ENCODE measurements at regions not wholly inside any gene's neighbourhood (a gene's known extent, or its start where the extent isn't known, plus 50 kb on each side); places are given as distances from the start of the nearest gene placed in this dataset.

DNA sequence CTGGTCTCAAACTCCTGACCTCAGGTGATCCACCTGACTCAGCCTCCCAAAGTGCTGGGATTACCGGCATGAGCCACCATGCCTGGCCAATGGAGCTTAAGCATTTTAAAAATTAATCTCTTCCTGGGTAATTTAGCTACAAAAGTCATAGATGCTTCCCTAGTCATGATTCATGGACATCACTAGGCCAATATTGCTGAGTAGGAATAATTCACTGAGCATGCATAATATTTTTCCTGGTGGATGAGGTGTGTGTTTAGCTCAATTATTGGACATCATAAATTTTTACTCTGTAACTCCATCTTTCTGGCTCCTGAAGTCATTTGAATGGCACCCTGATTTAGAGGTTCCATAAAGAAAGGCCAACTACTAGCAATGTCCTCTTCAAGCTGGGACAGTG, 512.9 kb upstream of the AGTR1 start:
- DNase-seq, result no peak

GRCh38 chr3:148186881-148187280, 510.8 kb upstream of the AGTR1 start:
- no peak for DNase-seq

GRCh38 chr3:148187296-148187695, 510.4 kb upstream of the AGTR1 start:
- no peak for DNase-seq

- DNase-seq, result no peak
Observed at GRCh38 chr3:148190441-148190990, 507.2 kb upstream of the AGTR1 start.

GRCh38 chr3:148191966-148192365, 505.7 kb upstream of the AGTR1 start:
- DNase-seq, result no peak

DNA sequence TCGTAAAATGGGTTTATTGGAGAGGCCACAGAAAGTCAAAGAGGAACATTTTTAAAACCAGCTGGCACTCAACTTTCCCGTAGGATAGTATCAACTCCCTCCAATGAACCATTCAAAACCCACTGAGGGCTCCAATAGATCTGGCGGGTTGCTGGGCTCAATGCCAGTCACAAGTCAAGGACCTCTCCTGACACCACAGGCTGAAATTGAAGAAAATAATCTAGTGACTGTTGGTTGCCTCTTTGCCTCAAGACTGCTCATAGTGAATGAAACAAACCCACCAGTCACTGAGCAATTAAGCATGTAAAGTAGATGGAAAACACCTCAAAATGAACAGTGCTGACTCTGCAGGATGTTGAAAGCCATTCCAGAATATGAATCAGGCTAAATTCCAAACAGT, 500.6 kb upstream of the AGTR1 start:
- no peak for DNase-seq

GRCh38 chr3:148202386-148202785, 495.3 kb upstream of the AGTR1 start:
- no peak for DNase-seq

GRCh38 chr3:148203297-148204010, 494.2 kb upstream of the AGTR1 start:
- no peak for DNase-seq

GRCh38 chr3:148204131-148204530, 493.6 kb upstream of the AGTR1 start:
- DNase-seq, result no peak

DNA sequence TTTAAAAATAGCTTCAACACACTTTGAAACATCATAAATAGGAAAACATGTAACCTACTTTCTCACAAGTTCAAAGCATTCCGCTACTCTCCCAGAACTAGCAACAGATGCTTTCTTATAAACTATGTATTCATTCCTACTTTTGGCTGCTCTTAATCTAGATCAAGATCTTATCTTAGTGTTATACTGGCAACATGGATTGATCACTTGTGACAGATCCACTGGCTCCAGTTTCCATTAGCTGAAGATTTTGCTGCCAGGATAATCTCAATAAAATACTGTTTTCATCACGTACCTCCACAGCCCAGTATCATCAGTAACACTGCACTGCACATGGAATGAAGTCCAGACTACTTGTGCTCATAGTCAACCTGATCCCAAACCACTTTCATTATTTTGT, 491.7 kb upstream of the AGTR1 start:
- DNase-seq, result no peak

DNA sequence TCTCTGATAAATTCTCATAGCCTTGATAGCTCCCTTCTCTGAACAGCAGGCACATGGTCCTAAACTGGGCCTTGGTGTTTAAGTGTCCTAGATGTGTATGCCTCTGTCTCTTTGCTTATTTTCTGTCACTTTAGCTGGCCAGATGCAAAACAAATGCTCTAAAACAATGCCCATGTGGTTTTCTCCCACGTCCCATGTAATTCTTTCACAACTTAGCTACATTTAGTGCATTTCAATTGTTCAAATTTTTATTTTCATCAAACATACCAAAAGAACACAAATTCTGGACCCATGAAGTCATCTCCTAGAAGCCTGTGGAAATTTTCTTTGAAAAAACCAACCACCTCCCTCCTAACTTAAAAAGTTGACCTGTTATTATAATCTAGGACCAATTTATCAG, 491.3 kb upstream of the AGTR1 start:
- no peak for DNase-seq

- no peak for DNase-seq
Observed at GRCh38 chr3:148208975-148209374, 488.7 kb upstream of the AGTR1 start.

DNA sequence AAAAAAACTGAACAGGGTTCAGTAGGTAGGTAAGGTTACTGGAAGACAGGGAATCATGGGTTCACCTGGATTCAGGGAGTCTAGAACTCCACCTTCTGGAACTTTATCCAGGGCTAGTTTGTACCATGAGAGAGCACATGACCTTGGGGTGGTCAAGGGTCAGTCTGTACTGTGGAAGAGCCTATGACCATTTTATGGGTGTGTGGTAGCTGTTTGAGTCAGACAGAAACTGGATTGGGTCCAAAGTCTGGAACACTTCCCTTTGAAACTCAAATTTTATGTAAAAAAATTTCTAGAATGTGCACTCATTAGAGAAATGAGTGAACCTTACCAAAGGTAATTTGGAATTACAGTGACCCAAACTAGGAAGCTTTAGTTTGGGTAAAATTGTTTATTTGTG, 486.0 kb upstream of the AGTR1 start:
- no peak for DNase-seq

GRCh38 chr3:148214705-148215104, 483.0 kb upstream of the AGTR1 start:
- no peak for DNase-seq

DNA sequence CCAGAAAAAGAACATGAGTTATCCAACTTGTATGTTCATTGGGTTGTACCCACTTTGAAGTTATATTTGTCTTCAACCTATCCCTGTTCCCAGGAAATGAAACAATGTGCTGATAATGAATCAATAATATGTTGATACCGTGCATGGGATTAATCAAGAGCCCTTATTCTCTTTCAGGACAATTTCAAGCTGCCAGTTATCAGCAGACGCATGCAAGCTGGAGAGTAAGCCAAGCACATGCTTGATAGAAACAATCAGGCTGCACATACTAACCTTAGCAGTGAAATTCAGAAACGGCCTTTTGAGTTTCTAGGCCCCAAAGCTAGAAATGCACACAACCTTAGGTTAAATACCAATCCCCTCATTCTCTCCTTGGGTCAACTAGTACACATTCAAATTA, 480.4 kb upstream of the AGTR1 start:
- no peak for DNase-seq

DNA sequence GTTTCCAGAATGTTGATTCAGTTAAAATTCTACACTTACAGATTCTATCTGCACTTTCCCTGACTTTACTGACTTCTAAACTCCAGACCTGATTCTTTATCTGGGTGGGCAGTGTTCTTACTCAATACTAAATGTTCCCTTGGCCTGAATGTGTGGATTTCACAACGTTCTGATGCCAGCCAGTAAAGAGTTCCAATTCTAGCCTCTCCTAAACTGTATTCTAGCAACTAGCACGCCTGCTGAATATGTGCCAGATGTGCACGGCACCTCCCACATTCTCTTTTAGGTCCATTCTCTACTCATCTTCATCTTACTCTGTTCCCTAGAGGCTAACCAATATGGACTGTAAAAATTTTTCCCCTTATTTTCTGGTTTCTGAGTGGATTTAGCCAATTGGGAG, 479.5 kb upstream of the AGTR1 start:
- DNase-seq, result no peak

DNA sequence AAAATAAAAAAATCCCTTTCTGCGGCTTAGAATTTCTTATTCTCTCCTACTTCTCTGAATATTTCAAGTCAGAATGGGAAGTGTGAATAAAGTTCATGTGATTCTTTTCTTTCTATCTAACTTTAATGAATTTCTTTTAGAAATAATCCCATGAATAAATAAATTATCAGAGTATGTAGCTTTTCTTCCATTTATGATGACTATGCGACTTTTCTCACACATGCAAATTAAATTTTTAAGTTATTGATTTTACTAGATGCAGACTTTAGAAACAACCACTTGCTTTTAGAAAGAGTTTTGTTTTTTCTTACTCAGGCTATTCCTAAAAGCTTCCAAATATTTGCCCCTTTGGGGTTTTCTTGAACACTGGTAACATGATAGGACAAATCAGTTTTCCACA, 477.7 kb upstream of the AGTR1 start:
- no peak for DNase-seq

DNA sequence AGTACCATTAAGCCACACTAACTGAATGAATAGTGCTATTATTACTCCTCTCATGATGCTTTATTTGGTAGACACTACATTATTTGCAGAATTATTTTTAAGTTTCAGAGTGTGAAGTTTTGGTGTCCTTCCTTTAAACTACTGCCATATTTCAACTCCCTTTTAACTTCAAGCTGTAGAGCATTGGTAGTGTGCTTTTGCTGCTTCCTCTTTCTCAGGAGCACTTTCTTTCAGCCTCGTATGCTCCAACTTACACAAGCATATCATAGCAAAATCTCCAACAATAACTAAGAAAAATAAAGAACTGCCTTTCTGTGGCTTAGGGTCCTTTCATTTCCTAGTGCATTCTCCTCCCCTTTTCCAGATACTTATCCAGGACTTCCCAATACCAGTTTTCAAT, 476.4 kb upstream of the AGTR1 start:
- DNase-seq, result no peak

DNA sequence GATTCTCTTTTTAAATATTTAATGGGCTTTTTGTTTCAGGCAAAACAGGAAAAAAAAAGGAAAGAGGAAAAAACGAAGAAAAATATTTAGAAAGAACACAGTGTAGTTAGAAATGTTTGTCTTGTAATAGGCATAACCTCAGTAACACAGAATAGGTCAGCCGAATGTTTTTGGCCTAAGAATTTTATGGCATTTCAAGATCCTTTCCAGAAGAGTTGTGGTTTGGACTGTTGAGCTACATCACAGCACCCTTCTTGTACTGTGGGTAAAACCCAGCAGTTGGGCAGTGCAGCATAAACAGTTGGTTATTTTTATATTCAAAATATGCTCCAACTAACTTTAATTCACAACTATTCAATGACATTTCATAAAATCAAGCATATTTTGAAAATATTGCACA, 474.4 kb upstream of the AGTR1 start:
- DNase-seq, result no peak

GRCh38 chr3:148226246-148226645, 471.5 kb upstream of the AGTR1 start:
- DNase-seq, result no peak

DNA sequence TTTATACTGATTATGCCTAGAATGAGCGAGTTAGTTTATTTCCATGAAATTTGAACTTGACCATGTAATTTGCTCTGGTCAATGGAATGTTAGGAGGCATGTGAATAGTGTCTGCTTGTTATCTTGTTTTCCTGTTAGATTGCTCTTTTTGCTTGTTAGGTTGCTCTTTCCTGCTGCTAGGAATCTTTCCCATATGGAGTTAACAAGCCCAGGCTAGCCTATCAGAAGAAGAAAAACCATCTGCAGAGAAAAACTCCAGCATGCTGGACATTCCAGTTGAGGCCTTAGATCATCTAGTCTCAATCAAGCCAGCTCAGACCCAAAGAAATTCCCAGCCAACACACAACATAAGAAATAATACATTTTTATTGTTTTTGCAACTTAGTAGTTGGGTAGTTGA, 470.2 kb upstream of the AGTR1 start:
- DNase-seq, result no peak

DNA sequence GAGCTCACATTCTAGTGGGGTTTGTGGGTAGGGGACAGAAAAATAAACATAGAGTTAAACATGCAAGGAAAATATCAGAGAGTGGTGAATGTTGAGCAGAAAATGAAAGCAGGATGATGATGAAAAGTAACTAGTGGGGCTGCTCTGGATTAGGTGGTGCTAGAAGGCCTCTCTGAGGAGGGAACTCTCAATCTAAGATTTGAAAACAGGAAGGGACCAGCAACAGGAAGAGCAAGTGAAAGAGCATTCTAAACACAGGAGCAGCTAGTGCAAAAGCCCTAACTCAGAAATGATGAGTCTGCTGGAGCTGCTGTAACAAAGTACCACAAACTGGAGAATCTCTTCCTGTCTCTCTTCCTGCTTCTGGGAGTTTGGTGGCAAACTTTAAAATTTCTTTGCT, 468.6 kb upstream of the AGTR1 start:
- DNase-seq, result no peak

GRCh38 chr3:148230473-148230872, 467.2 kb upstream of the AGTR1 start:
- DNase-seq, result no peak

GRCh38 chr3:148232389-148232788, 465.3 kb upstream of the AGTR1 start:
- DNase-seq, result no peak

DNA sequence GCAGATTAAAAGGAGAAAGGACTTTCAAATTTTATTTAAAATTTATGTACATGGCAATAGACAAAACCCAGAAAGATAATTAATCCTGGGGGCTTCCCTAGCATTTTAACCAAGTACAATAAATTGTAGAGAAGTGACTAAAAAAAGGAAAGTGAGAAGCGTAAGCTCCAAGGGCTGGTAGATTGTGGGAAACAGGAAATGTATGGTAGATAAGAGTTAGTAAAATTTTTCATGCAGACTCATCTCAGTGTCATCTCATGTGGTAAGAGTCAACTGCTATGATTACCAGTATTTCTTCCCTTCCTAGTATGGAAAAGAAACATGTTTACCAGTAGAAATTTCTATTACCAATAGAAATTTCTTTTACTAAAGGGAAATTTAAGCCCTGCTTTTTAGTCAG, 464.3 kb upstream of the AGTR1 start:
- no peak for DNase-seq
